ENCODE measurements at regions not wholly inside any gene's neighbourhood (a gene's known extent, or its start where the extent isn't known, plus 50 kb on each side); places are given as distances from the start of the nearest gene placed in this dataset.

DNA sequence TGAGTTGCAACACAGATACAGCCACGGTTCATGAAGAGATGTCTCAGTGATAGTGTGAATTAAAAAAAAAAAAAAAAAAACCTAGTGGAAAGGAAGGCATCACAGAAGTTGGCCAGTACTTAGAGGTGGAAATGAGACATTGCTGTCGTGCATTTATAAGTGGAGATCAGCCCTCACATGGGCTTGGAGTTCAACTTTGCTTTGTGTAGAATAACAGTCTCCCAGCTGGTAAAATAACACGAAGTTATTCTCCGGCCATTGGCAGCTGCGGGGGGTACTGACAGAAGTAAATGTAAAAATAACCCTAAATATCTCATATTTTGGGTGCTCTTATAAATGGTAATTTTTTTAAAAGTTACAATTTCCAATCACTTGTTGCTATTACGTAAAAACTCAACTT, 98.8 kb upstream of the TMEM18 start:
- peaks cover 2% of the 10 kb centered on the region for H3K27me3 Mint-ChIP-seq
- H3K27ac Mint-ChIP-seq, result no peak overlapping the region
- no peaks in the 10 kb centered on the region for H3K36me3 Mint-ChIP-seq
- H3K4me3 Mint-ChIP-seq, result no peak overlapping the region
- H3K9me3 Mint-ChIP-seq, result no peaks in the 10 kb centered on the region
- H3K4me1 Mint-ChIP-seq, result no peaks in the 10 kb centered on the region

- Mint-ChIP-seq H3K27me3 (no peaks in the 10 kb centered on the region), H3K36me3 (no peaks in the 10 kb centered on the region), H3K27ac (no peak overlapping the region), H3K4me1 (peaks cover 8% of the 10 kb centered on the region), H3K9me3 (no peaks in the 10 kb centered on the region), H3K4me3 (no peak overlapping the region)
Measured at GRCh38 chr2:774436-774835, 97.2 kb upstream of the TMEM18 start.

- H3K9me3 Mint-ChIP-seq, result no peaks in the 10 kb centered on the region
- H3K27ac Mint-ChIP-seq, result no peak overlapping the region
- no peaks in the 10 kb centered on the region for H3K27me3 Mint-ChIP-seq
- peaks cover 9% of the 10 kb centered on the region for H3K4me1 Mint-ChIP-seq
- H3K4me3 Mint-ChIP-seq, result no peak overlapping the region
- no peaks in the 10 kb centered on the region for H3K36me3 Mint-ChIP-seq
Measured at GRCh38 chr2:773256-774160, 96.3 kb upstream of the TMEM18 start.

DNA sequence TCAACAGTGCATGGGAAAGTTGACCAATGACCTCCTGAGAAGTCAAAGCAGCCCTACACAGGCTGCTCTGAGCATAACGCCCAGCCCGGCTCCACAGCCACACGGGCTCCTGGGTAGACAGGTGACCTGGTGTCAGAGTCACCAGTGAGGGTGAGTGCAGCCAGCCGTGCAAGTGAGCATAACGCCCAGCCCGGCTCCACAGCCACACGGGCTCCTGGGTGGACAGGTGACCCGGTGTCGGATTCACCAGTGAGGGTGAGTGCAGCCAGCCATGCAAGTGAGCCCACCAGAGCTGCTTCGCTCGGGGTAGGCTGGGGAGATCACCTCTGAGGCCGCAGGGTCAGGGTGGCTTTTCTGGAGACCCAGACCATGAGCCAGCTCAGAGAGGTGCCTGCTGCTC, 94.3 kb upstream of the TMEM18 start:
- no peaks in the 10 kb centered on the region for H3K9me3 Mint-ChIP-seq
- H3K27me3 Mint-ChIP-seq, result no peaks in the 10 kb centered on the region
- no peaks in the 10 kb centered on the region for H3K36me3 Mint-ChIP-seq
- H3K4me1 Mint-ChIP-seq, result peaks cover 13% of the 10 kb centered on the region
- no peak overlapping the region for H3K27ac Mint-ChIP-seq
- no peak overlapping the region for H3K4me3 Mint-ChIP-seq

DNA sequence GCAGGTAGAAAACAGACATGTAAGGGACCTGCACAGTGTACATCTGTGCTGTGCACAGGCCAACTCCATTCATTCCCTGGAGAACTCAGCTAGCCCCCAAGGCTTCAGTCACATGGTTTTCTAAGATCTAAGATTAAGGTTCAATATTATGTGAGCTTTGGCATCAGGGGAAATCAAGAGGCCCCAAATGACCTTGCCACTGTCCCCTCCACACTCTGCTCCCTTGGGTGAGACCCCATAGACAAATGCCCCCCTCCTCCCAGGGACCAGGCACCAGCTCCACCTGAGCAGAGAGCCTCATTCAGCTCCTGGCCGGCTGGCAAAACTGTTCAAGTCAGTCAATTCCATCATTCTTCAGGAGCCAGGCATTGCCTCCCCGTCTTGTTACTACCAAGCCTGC, 93.6 kb upstream of the TMEM18 start:
- no peaks in the 10 kb centered on the region for H3K36me3 Mint-ChIP-seq
- no peak overlapping the region for H3K27ac Mint-ChIP-seq
- peaks cover 13% of the 10 kb centered on the region for H3K4me1 Mint-ChIP-seq

DNA sequence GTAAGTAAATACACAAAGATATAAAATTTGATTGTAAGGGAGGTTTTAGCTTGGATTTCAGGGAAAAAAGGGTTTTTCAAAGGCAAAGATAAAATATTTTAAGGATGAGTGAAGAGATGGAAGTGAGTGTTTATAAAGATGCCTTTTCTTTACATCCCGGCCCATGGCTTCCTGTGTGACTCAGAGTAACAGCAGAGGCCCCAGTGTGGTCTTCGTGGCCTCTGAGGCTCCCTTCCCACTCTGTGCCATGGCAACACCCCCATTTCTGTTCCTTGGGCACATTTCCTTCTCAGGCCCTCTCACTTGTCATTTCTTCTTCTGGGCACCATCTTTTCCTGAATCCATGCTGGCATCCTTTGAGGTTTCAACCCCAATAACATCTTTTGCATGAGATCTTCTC, 92.6 kb upstream of the TMEM18 start:
- Mint-ChIP-seq H3K9me3 (no peaks in the 10 kb centered on the region), H3K27ac (no peak overlapping the region), H3K4me3 (no peak overlapping the region), H3K36me3 (no peaks in the 10 kb centered on the region), H3K4me1 (peaks cover 13% of the 10 kb centered on the region), H3K27me3 (no peaks in the 10 kb centered on the region)

More for the DNA sequence above, 93.6 kb upstream of the TMEM18 start:
- Mint-ChIP-seq H3K27me3 (no peaks in the 10 kb centered on the region), H3K9me3 (no peaks in the 10 kb centered on the region), H3K4me3 (no peak overlapping the region)

- H3K27ac Mint-ChIP-seq, result no peak overlapping the region
- no peaks in the 10 kb centered on the region for H3K9me3 Mint-ChIP-seq
- H3K4me1 Mint-ChIP-seq, result peaks cover 13% of the 10 kb centered on the region
- H3K36me3 Mint-ChIP-seq, result no peaks in the 10 kb centered on the region
- no peak overlapping the region for H3K4me3 Mint-ChIP-seq
- peaks cover under 1% of the 10 kb centered on the region for H3K27me3 Mint-ChIP-seq
Measured at GRCh38 chr2:768451-768850, 91.2 kb upstream of the TMEM18 start.

DNA sequence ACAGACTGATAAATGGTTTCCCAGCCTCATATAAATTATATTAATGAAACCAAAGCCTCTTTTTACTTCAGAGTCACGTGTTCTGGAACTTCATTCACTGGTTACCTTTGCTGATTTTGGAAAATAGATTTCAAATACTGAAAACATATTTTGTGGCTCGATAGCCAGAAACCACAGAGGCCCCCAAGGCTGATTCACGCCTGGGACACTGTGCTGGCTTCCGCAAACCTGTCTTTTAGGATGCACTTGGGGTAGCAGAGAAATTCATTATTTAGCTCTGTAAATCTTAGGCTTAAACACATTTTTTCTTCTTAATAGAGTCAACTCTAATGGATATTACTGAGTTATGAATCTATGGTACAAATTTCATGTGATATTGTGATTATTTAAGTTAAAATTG, 90.7 kb upstream of the TMEM18 start:
- peaks cover 18% of the 10 kb centered on the region for H3K4me1 Mint-ChIP-seq
- peaks cover 1% of the 10 kb centered on the region for H3K27me3 Mint-ChIP-seq
- H3K9me3 Mint-ChIP-seq, result no peaks in the 10 kb centered on the region
- H3K36me3 Mint-ChIP-seq, result no peaks in the 10 kb centered on the region
- no peak overlapping the region for H3K4me3 Mint-ChIP-seq
- H3K27ac Mint-ChIP-seq, result no peak overlapping the region

GRCh38 chr2:767440-767839, 90.2 kb upstream of the TMEM18 start:
- Mint-ChIP-seq H3K27ac (no peak overlapping the region), H3K36me3 (no peaks in the 10 kb centered on the region)

GRCh38 chr2:766255-766654, 89.0 kb upstream of the TMEM18 start:
- Mint-ChIP-seq H3K27me3 (peaks cover 1% of the 10 kb centered on the region), H3K27ac (no peak overlapping the region), H3K4me1 (peaks cover 24% of the 10 kb centered on the region), H3K4me3 (no peak overlapping the region), H3K9me3 (no peaks in the 10 kb centered on the region), H3K36me3 (no peaks in the 10 kb centered on the region)

More at GRCh38 chr2:767440-767839, 90.2 kb upstream of the TMEM18 start:
- Mint-ChIP-seq H3K9me3 (no peaks in the 10 kb centered on the region), H3K4me1 (peaks cover 23% of the 10 kb centered on the region), H3K27me3 (peaks cover 1% of the 10 kb centered on the region), H3K4me3 (no peak overlapping the region)

DNA sequence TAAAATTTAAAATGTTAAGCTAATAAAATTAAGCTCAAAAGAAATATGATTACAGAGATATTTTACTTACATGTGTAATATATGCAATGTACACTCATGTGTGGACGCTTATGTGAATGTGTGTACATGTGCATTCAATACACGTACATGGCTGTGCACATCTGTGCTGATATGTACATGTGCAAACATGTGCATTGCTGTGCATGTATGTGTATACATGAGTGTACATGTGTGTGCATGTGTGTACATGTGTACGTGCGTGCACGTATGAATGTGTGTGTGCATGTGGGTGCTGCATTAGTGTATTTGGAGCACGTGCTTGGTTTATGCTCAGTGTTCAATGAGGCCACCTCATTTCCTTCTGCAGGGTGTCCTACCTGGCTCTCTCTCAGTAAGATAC, 88.2 kb upstream of the TMEM18 start:
- Mint-ChIP-seq H3K4me3 (no peak overlapping the region), H3K9me3 (no peaks in the 10 kb centered on the region), H3K27me3 (peaks cover 1% of the 10 kb centered on the region), H3K27ac (no peak overlapping the region), H3K4me1 (peaks cover 24% of the 10 kb centered on the region), H3K36me3 (no peaks in the 10 kb centered on the region)

DNA sequence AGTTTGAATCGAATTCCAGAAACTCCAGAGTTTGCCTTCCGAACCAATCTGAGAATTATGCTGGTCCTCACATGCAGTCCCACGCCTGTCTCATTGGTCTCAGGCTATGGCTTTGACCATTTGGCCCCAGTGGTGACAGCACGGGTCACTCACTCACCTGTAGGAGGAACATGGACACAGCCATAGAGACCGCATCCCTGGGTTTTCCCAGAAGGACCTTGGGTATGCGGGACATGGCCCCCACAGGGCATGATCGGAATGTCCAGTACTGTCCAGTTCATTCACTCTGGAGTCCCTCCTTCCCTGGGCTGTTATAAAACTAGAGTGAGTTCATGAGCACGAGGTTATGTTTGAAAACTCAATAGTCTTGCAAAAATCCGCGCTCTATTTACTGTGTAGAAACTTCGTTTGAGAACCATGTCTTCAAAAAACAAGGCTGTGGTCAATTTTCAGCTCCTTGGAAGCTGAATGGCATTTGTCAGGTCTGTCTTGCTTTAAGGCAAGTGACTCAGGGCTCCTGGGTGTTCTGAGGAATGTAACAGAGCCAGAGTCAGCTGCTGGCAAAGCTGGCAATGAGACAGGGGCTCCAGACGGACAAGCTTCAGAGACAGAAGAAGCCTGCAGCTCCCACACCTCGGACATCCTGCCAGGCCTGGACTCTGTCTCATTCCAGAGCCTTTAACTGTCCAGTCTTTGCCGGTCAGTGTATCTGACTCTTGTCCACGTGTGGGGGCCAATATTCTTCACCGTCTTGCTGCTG, 86.7 kb upstream of the TMEM18 start:
- no peak overlapping the region for H3K27ac Mint-ChIP-seq
- no peaks in the 10 kb centered on the region for H3K36me3 Mint-ChIP-seq
- H3K27me3 Mint-ChIP-seq, result peaks cover 3% of the 10 kb centered on the region
- no peaks in the 10 kb centered on the region for H3K9me3 Mint-ChIP-seq
- no peak overlapping the region for H3K4me3 Mint-ChIP-seq
- H3K4me1 Mint-ChIP-seq, result peaks cover 15% of the 10 kb centered on the region

DNA sequence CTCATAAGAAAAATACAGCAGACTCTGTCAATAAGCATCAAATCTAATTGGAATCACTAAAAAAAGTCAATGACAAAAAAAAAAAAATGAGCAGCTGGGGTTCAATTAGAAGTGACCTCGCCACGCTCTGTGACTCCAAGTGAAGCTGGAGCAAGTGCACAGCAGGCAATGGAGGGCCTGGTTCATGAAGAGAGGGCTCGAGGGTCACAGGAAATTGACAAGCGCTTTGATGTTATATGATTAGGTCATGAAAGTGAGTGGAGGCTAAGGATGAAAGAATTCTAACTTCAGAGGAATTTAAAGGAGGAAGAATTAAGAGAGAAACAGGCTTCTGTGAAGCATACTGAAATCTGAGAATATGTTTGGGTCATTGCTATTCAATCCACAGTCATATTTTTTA, 85.4 kb upstream of the TMEM18 start:
- Mint-ChIP-seq H3K9me3 (no peaks in the 10 kb centered on the region), H3K4me1 (peaks cover 15% of the 10 kb centered on the region), H3K4me3 (no peak overlapping the region), H3K36me3 (no peaks in the 10 kb centered on the region), H3K27ac (no peak overlapping the region), H3K27me3 (peaks cover 3% of the 10 kb centered on the region)

DNA sequence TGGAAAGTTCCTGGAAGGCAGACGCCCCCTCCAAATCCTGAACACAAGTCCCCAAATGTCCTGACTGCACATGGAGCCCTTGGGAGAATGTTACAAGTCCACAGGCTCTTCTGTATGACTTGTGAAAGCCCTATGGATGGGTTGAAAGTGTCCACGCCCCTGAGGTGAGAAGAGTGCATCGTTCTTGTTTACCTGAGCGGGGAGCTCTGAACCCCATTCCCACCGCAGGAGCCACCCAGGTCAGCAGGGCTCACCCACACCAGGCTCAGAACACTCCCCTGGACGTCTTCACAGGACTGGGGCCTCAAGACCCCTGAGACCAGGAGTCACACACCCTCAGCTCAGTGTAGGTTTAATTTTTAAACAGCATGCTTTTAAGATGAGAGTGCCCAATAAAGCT, 84.2 kb upstream of the TMEM18 start:
- Mint-ChIP-seq H3K9me3 (peaks cover 5% of the 10 kb centered on the region), H3K27me3 (peaks cover 8% of the 10 kb centered on the region), H3K4me1 (peaks cover 10% of the 10 kb centered on the region), H3K27ac (no peak overlapping the region), H3K36me3 (no peaks in the 10 kb centered on the region), H3K4me3 (no peak overlapping the region)

DNA sequence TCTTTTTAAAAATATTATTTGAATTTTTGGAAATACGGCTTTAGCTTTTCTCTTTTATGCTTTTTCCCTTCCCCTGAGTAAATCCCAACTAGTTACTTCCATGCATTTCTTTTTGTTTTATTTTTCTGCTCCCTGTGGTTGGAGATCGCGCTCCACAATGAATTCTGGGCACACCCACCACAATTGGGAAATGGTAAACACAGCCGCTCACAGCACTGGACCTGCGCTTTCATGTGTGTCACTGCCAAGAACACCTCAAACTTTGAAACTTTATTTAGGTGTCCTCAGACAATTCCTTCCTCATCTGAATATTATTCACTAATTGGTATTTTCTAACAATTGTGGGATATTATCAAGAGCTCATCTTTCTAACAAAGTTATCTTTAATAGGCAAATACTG, 82.8 kb upstream of the TMEM18 start:
- Mint-ChIP-seq H3K27ac (no peak overlapping the region), H3K36me3 (no peaks in the 10 kb centered on the region), H3K9me3 (peaks cover 5% of the 10 kb centered on the region), H3K4me3 (no peak overlapping the region), H3K4me1 (peaks cover 10% of the 10 kb centered on the region), H3K27me3 (peaks cover 9% of the 10 kb centered on the region)
